Parathyroid adenoma (tissue), 2 donors: ENCODE measurements at regions not wholly inside any gene's neighbourhood (a gene's known extent, or its start where the extent isn't known, plus 50 kb on each side); places are given as distances from the start of the nearest gene placed in this dataset.

Source experiments
- H2AFZ ChIP-seq: fragments of 300-600 bp; sonication (generic); one replicate; pipeline ENCODE4 v1.7.0; 2017; ENCODE audit warnings: antibody characterized with exemption, mild to moderate bottlenecking
- H3K27ac ChIP-seq: fragments of 300-600 bp; sonication (generic); one replicate; pipeline ENCODE4 v1.7.0; 2017
- H3K27me3 ChIP-seq: fragments of 300-600 bp; sonication (generic); one replicate; pipeline ENCODE4 v1.7.0; 2017; ENCODE audit warnings: low read length; ENCODE audit not compliant: control insufficient read depth, insufficient read depth
- H3K36me3 ChIP-seq: fragments of 300-600 bp; sonication (generic); one replicate; pipeline ENCODE4 v1.7.0; 2017; ENCODE audit warnings: low read length; ENCODE audit not compliant: control insufficient read depth, insufficient read depth
- H3K4me1 ChIP-seq: fragments of 300-600 bp; sonication (generic); one replicate; pipeline ENCODE4 v1.7.0; 2017; ENCODE audit warnings: control low read depth
- H3K4me2 ChIP-seq: fragments of 300-600 bp; sonication (generic); one replicate; pipeline ENCODE4 v1.7.0; 2017; ENCODE audit warnings: low read length
- H3K4me3 ChIP-seq: fragments of 300-600 bp; sonication (generic); one replicate; pipeline ENCODE4 v1.7.0; 2017; ENCODE audit warnings: low read depth, low read length
- H3K79me2 ChIP-seq: fragments of 300-600 bp; sonication (generic); one replicate; pipeline ENCODE4 v1.7.0; 2017; ENCODE audit warnings: control low read depth
- H3K9ac ChIP-seq: fragments of 300-600 bp; sonication (generic); one replicate; pipeline ENCODE4 v1.7.0; 2017; ENCODE audit warnings: mild to moderate bottlenecking
- H3K9me3 ChIP-seq: fragments of 300-600 bp; sonication (generic); one replicate; pipeline ENCODE4 v1.7.0; 2017; ENCODE audit warnings: low read length; ENCODE audit not compliant: control insufficient read depth
- CTCF ChIP-seq: fragments of 300-600 bp; sonication (generic); IDR thresholded peaks from one replicate; pipeline ENCODE4 v1.7.0; 2017; ENCODE audit warnings: antibody characterized with exemption, mild to moderate bottlenecking
- donor health status: primary hyperparathyroidism.

- no peaks in the 10 kb centered on the region for H3K27me3 ChIP-seq
- no peaks in the 10 kb centered on the region for H3K4me1 ChIP-seq
- no peaks in the 10 kb centered on the region for H3K79me2 ChIP-seq
- H2AFZ ChIP-seq = no peak overlapping the region
- H3K9ac ChIP-seq = no peak overlapping the region
- H3K4me3 ChIP-seq = no peak overlapping the region
- no peak overlapping the region for H3K27ac ChIP-seq
- no peaks in the 10 kb centered on the region for H3K9me3 ChIP-seq
- no peaks in the 10 kb centered on the region for H3K36me3 ChIP-seq
- TF ChIP-seq CTCF = no peak
- H3K4me2 ChIP-seq = no peak overlapping the region
Observed at GRCh38 chr1:192098001-192098400, 60.3 kb upstream of the RGS18 start.

- no peaks in the 10 kb centered on the region for H3K79me2 ChIP-seq
- no peaks in the 10 kb centered on the region for H3K9me3 ChIP-seq
- no peak overlapping the region for H3K4me2 ChIP-seq
- H3K4me1 ChIP-seq = no peaks in the 10 kb centered on the region
- no peak for TF ChIP-seq CTCF
- no peaks in the 10 kb centered on the region for H3K27me3 ChIP-seq
- no peak overlapping the region for H2AFZ ChIP-seq
- H3K27ac ChIP-seq = no peak overlapping the region
- H3K9ac ChIP-seq = no peak overlapping the region
- H3K4me3 ChIP-seq = no peak overlapping the region
- H3K36me3 ChIP-seq = no peaks in the 10 kb centered on the region
Observed at GRCh38 chr1:192099328-192099727, 58.9 kb upstream of the RGS18 start.

GRCh38 chr1:192100686-192101468 lies 57.4 kb upstream of the RGS18 start:
- Histone ChIP-seq H3K27me3 (no peaks in the 10 kb centered on the region), H3K9ac (no peak overlapping the region), H3K36me3 (no peaks in the 10 kb centered on the region), H2AFZ (no peak overlapping the region), H3K4me2 (no peak overlapping the region), H3K4me3 (no peak overlapping the region), H3K4me1 (no peaks in the 10 kb centered on the region), H3K79me2 (no peaks in the 10 kb centered on the region), H3K9me3 (no peaks in the 10 kb centered on the region), H3K27ac (no peak overlapping the region)
- TF ChIP-seq CTCF = no peak

- Histone ChIP-seq H2AFZ (no peak overlapping the region), H3K4me2 (no peak overlapping the region), H3K4me1 (no peaks in the 10 kb centered on the region), H3K27ac (no peak overlapping the region), H3K27me3 (no peaks in the 10 kb centered on the region), H3K9ac (no peak overlapping the region), H3K79me2 (no peaks in the 10 kb centered on the region), H3K36me3 (no peaks in the 10 kb centered on the region), H3K4me3 (no peak overlapping the region), H3K9me3 (no peaks in the 10 kb centered on the region)
- no peak for TF ChIP-seq CTCF
Observed at GRCh38 chr1:192104128-192104527, 54.1 kb upstream of the RGS18 start.

GRCh38 chr1:192104852-192105251 lies 53.4 kb upstream of the RGS18 start:
- H3K4me1 ChIP-seq = no peaks in the 10 kb centered on the region
- no peak overlapping the region for H3K27ac ChIP-seq
- no peaks in the 10 kb centered on the region for H3K36me3 ChIP-seq
- no peaks in the 10 kb centered on the region for H3K79me2 ChIP-seq
- H3K4me2 ChIP-seq = no peak overlapping the region
- H3K9me3 ChIP-seq = no peaks in the 10 kb centered on the region
- H2AFZ ChIP-seq = no peak overlapping the region
- H3K9ac ChIP-seq = no peak overlapping the region
- no peak overlapping the region for H3K4me3 ChIP-seq
- no peak for TF ChIP-seq CTCF
- H3K27me3 ChIP-seq = no peaks in the 10 kb centered on the region
